ENCODE measurements at regions not wholly inside any gene's neighbourhood (a gene's known extent, or its start where the extent isn't known, plus 50 kb on each side); places are given as distances from the start of the nearest gene placed in this dataset.
A peak's percentile ranks its signal among the peaks of the same experiment; 100 is the strongest.

DNA sequence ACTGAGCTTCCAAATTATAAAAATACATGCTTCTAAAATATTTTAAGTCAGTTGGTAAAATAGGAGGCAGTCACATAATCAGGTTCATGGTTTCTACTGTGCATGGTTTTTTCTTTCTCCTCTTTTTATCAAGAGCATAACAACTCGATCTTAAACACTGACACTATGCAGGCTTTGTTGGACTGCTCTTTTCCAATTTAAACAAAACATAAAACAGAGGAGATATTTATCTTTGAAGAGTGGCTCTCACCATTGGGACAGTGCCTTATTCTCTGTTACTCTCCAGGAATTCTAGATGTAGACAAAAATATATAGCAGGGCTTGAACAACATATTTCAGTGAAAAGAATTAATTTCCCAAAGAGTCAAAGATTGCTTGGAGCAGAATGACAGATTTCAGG, 883.5 kb upstream of the ADGRL2 start:
- no peaks in the 10 kb centered on the region for H3K9me3 ChIP-seq (ENCODE audit: control insufficient read depth in 5 of 5, low read length in 5 of 5)
- H3K27ac ChIP-seq (ENCODE audit: low read depth, low read length) = no peak overlapping the region
- no peaks in the 10 kb centered on the region for H3K36me3 ChIP-seq (ENCODE audit: control insufficient read depth in 5 of 5, insufficient read depth in 5 of 5, low read length in 5 of 5)
- no peak overlapping the region for H3K9ac ChIP-seq (ENCODE audit: low read length in 5 of 5)
- H3K4me1 ChIP-seq (ENCODE audit: control insufficient read depth in 5 of 5, insufficient read depth in 5 of 5, low read length in 5 of 5) = peaks cover 0 to 10% (median 0%) of the 10 kb centered on the region in 5 donors
- no peak overlapping the region for H3K4me3 ChIP-seq (ENCODE audit: low read depth in 1 of 5, low read length in 5 of 5)
- H3K27me3 ChIP-seq (ENCODE audit: control insufficient read depth in 5 of 5, insufficient read depth in 4 of 5, low read length in 5 of 5) = no peaks in the 10 kb centered on the region

DNA sequence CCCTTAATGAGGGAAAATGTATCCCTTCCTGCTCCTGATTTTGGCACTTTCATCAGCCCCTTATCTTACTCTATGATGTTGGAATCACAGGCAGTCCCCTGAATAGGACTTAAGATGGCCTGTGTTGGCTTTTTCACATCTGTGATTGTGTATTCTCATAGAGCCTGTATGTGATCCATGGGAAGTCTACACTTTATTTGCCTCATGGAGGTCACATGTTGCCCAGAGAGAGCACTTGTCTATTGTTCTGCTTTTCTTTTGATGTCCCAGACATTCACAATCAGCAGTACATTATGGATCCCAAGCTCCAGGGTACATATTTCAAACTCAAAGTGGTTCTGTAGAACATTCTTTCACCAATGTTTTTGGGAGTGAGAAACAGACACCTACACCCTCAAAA, 885.2 kb upstream of the ADGRL2 start:
- no peak overlapping the region for H3K27ac ChIP-seq (ENCODE audit: low read depth, low read length)
- no peak overlapping the region for H3K9ac ChIP-seq (ENCODE audit: low read length in 5 of 5)

DNA sequence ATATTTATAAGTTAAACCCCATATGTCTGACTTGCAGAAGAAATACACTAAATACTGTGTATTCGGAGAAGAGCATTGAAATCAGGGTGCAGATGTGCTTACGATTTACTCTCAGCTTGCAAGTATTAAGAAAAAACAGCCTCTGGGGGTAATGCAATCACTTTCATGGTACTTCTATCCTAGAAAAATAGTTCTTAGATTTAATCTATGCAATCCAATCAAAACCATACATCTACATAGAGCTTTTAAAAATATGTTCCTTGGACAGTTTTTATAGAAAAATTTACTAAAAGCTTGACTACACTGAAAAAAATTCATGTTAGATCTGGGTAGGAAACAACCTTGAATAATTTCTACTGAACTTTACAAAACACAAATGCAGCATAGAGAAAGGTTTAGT, 890.3 kb upstream of the ADGRL2 start:
- Histone ChIP-seq H3K9ac (ENCODE audit: low read length in 5 of 5) (no peak overlapping the region), H3K9me3 (ENCODE audit: control insufficient read depth in 5 of 5, low read length in 5 of 5) (no peaks in the 10 kb centered on the region), H3K4me1 (ENCODE audit: control insufficient read depth in 5 of 5, insufficient read depth in 5 of 5, low read length in 5 of 5) (no peaks in the 10 kb centered on the region), H3K4me3 (ENCODE audit: low read depth in 1 of 5, low read length in 5 of 5) (no peak overlapping the region), H3K27ac (ENCODE audit: low read depth, low read length) (no peak overlapping the region), H3K36me3 (ENCODE audit: control insufficient read depth in 5 of 5, insufficient read depth in 5 of 5, low read length in 5 of 5) (no peaks in the 10 kb centered on the region), H3K27me3 (ENCODE audit: control insufficient read depth in 5 of 5, insufficient read depth in 4 of 5, low read length in 5 of 5) (no peaks in the 10 kb centered on the region)

More for the DNA sequence above, 885.2 kb upstream of the ADGRL2 start:
- Histone ChIP-seq H3K27me3 (ENCODE audit: control insufficient read depth in 5 of 5, insufficient read depth in 4 of 5, low read length in 5 of 5) (no peaks in the 10 kb centered on the region), H3K36me3 (ENCODE audit: control insufficient read depth in 5 of 5, insufficient read depth in 5 of 5, low read length in 5 of 5) (no peaks in the 10 kb centered on the region), H3K4me1 (ENCODE audit: control insufficient read depth in 5 of 5, insufficient read depth in 5 of 5, low read length in 5 of 5) (peaks cover 0 to 10% (median 0%) of the 10 kb centered on the region in 5 donors), H3K9me3 (ENCODE audit: control insufficient read depth in 5 of 5, low read length in 5 of 5) (no peaks in the 10 kb centered on the region), H3K4me3 (ENCODE audit: low read depth in 1 of 5, low read length in 5 of 5) (no peak overlapping the region)

DNA sequence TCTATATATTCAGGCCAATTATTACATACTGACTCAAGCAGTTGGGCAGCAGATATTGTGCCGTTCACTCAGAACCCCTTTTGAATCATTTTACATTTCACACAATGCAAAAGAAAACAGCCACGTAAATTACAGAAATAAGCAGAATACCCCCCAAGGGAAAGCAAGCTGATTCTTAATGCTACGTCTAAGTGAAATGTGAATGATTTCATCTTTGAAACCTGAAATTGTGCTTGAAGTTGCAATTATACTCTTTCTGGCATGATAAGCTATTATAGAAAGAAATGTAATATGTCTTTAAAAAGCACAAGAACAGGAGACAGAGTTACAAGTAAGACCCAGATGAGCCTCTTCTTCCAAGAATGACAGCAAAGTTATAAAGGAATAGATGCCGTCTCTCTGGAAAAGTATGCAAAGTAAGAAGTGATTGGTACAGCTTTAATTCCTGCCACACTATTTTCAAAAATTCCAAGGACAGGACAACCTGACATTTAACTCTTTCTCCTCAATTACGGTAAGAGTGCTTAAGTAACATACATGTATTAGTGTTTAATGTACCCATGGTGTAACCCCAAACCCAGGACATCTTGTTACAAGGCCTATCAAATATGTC, 891.5 kb upstream of the ADGRL2 start:
- no peaks in the 10 kb centered on the region for H3K36me3 ChIP-seq (ENCODE audit: control insufficient read depth in 5 of 5, insufficient read depth in 5 of 5, low read length in 5 of 5)
- no peak overlapping the region for H3K27ac ChIP-seq (ENCODE audit: low read depth, low read length)
- no peak overlapping the region for H3K4me3 ChIP-seq (ENCODE audit: low read depth in 1 of 5, low read length in 5 of 5)
- H3K27me3 ChIP-seq (ENCODE audit: control insufficient read depth in 5 of 5, insufficient read depth in 4 of 5, low read length in 5 of 5) = no peaks in the 10 kb centered on the region
- H3K9ac ChIP-seq (ENCODE audit: low read length in 5 of 5) = no peak overlapping the region
- H3K4me1 ChIP-seq (ENCODE audit: control insufficient read depth in 5 of 5, insufficient read depth in 5 of 5, low read length in 5 of 5) = no peaks in the 10 kb centered on the region
- no peaks in the 10 kb centered on the region for H3K9me3 ChIP-seq (ENCODE audit: control insufficient read depth in 5 of 5, low read length in 5 of 5)

DNA sequence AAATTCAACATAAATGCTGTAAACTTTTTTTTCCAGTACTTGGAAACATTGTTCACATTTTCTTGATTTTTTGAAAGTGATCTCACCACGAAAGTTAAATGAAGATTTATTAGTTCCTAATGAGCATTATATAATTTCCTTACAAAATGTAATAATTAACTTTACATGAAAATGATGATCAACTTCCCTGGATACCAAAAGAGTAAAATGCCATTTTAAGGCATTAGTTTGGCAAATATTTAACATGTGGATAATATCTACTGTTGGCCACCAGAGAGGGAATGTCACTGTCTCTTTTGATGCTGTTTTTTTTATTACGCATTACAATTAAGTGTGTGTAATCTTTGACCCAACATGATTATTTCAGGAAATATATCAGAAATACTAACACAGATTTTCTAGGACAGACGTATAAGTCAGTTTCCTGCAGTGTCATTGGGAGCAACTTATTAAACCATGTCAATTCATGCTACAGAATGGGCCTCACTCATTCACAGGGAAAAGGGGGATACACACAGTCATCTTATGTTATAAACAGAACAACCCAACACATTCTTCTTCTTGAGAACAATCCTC, 903.9 kb upstream of the ADGRL2 start:
- Histone ChIP-seq H3K9me3 (ENCODE audit: control insufficient read depth in 5 of 5, low read length in 5 of 5) (no peaks in the 10 kb centered on the region), H3K27ac (ENCODE audit: low read depth, low read length) (no peak overlapping the region), H3K27me3 (ENCODE audit: control insufficient read depth in 5 of 5, insufficient read depth in 4 of 5, low read length in 5 of 5) (no peaks in the 10 kb centered on the region), H3K4me3 (ENCODE audit: low read depth in 1 of 5, low read length in 5 of 5) (no peak overlapping the region), H3K4me1 (ENCODE audit: control insufficient read depth in 5 of 5, insufficient read depth in 5 of 5, low read length in 5 of 5) (peaks cover 0 to 30% (median 6%) of the 10 kb centered on the region in 5 donors), H3K36me3 (ENCODE audit: control insufficient read depth in 5 of 5, insufficient read depth in 5 of 5, low read length in 5 of 5) (no peaks in the 10 kb centered on the region), H3K9ac (ENCODE audit: low read length in 5 of 5) (no peak overlapping the region)

DNA sequence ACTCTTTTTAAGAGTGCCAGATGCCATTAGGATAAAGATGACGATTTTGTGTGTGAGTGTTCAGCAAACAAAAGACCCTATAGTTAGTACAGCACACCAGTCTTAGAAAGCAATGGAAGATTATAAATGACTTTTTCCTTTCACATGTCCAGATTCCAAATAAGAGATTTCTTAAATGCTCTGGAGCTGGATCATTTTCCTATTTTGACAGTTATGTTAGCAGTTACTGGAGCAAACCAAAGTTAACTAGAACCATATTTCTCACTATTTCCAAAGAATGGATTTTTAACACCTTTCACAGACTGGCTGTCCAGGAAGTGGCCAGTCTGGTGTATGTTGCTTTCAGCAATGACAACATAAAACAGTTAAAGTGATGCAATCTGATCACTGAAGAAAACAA, 905.8 kb upstream of the ADGRL2 start:
- H3K9me3 ChIP-seq (ENCODE audit: control insufficient read depth in 5 of 5, low read length in 5 of 5) = no peaks in the 10 kb centered on the region
- H3K27ac ChIP-seq (ENCODE audit: low read depth, low read length) = no peak overlapping the region
- H3K36me3 ChIP-seq (ENCODE audit: control insufficient read depth in 5 of 5, insufficient read depth in 5 of 5, low read length in 5 of 5) = no peaks in the 10 kb centered on the region
- no peak overlapping the region for H3K4me3 ChIP-seq (ENCODE audit: low read depth in 1 of 5, low read length in 5 of 5)
- no peak overlapping the region for H3K9ac ChIP-seq (ENCODE audit: low read length in 5 of 5)
- peaks cover 0 to 33% (median 6%) of the 10 kb centered on the region in 5 donors for H3K4me1 ChIP-seq (ENCODE audit: control insufficient read depth in 5 of 5, insufficient read depth in 5 of 5, low read length in 5 of 5)
- H3K27me3 ChIP-seq (ENCODE audit: control insufficient read depth in 5 of 5, insufficient read depth in 4 of 5, low read length in 5 of 5) = no peaks in the 10 kb centered on the region

DNA sequence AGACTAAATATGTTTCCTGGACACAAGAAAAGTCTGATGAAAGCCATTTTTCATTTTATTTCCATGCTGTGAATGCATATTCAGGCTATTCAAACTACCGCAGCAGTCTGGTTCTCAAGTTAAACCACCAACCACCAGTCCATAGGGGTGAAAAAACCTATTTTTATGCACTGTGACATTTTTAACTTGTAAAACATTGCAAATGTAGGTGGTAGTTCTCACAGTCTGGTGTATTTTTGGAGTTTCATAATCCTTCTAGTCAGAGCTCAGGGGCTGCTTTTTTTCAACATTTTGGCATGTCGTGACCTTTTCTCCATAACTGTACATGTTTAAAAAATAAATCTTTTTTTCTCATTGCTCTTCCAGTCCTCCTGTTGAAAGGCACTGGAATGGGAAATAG, 907.6 kb upstream of the ADGRL2 start:
- Histone ChIP-seq H3K4me3 (ENCODE audit: low read depth in 1 of 5, low read length in 5 of 5) (peak overlapping the region in 2 of 5 donors; percentile 8 to 15), H3K36me3 (ENCODE audit: control insufficient read depth in 5 of 5, insufficient read depth in 5 of 5, low read length in 5 of 5) (no peaks in the 10 kb centered on the region), H3K4me1 (ENCODE audit: control insufficient read depth in 5 of 5, insufficient read depth in 5 of 5, low read length in 5 of 5) (peaks cover 0 to 33% (median 6%) of the 10 kb centered on the region in 5 donors), H3K27ac (ENCODE audit: low read depth, low read length) (peak overlapping the region; percentile 94), H3K27me3 (ENCODE audit: control insufficient read depth in 5 of 5, insufficient read depth in 4 of 5, low read length in 5 of 5) (no peaks in the 10 kb centered on the region), H3K9me3 (ENCODE audit: control insufficient read depth in 5 of 5, low read length in 5 of 5) (no peaks in the 10 kb centered on the region), H3K9ac (ENCODE audit: low read length in 5 of 5) (peak overlapping the region in 4 of 5 donors; percentile 17 to 75 (median 34))

DNA sequence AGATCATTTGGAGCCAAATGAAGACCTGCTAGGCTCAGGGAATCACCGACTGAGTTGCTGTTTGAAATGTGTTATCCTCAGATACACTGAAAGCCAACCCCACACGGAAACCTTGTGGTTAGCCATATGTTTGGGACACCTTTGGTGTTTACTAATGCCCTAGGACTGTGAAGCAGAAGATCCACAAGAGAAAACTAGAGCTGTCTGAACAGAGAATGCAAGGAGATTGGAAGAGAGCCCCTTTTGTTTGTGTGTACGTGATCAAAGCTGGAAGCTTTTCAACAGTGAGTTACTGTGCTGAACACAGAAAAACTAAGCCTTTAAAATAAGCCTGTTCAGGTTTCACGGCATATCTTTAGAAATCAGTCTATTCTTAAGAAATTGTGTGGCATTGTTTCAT, 908.2 kb upstream of the ADGRL2 start:
- no peaks in the 10 kb centered on the region for H3K27me3 ChIP-seq (ENCODE audit: control insufficient read depth in 5 of 5, insufficient read depth in 4 of 5, low read length in 5 of 5)
- peaks cover 0 to 33% (median 6%) of the 10 kb centered on the region in 5 donors for H3K4me1 ChIP-seq (ENCODE audit: control insufficient read depth in 5 of 5, insufficient read depth in 5 of 5, low read length in 5 of 5)
- H3K27ac ChIP-seq (ENCODE audit: low read depth, low read length) = peak overlapping the region; percentile 94
- H3K4me3 ChIP-seq (ENCODE audit: low read depth in 1 of 5, low read length in 5 of 5) = no peak overlapping the region
- H3K36me3 ChIP-seq (ENCODE audit: control insufficient read depth in 5 of 5, insufficient read depth in 5 of 5, low read length in 5 of 5) = no peaks in the 10 kb centered on the region
- no peaks in the 10 kb centered on the region for H3K9me3 ChIP-seq (ENCODE audit: control insufficient read depth in 5 of 5, low read length in 5 of 5)
- H3K9ac ChIP-seq (ENCODE audit: low read length in 5 of 5) = peak overlapping the region in 2 of 5 donors; percentile 29 to 75

DNA sequence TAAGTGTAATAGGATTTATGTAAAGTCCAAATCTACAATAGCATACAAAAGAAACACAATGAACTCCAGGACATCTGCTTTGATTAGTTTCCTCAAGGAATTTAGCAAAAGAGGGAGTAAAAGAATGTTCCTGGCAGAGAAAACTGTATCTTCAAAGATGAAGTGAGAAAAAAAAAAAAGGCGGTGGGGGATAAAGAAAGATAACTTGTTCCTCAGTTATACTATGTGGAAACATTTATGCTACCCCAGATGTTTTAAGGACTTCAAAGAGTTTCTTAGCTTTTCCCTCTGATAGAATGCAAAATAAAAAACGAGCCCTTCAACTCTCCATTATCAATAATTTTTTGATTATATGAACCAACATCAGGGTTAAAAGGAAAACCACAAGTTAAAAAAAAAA, 908.9 kb upstream of the ADGRL2 start:
- H3K9ac ChIP-seq (ENCODE audit: low read length in 5 of 5) = no peak overlapping the region
- H3K9me3 ChIP-seq (ENCODE audit: control insufficient read depth in 5 of 5, low read length in 5 of 5) = no peaks in the 10 kb centered on the region

DNA sequence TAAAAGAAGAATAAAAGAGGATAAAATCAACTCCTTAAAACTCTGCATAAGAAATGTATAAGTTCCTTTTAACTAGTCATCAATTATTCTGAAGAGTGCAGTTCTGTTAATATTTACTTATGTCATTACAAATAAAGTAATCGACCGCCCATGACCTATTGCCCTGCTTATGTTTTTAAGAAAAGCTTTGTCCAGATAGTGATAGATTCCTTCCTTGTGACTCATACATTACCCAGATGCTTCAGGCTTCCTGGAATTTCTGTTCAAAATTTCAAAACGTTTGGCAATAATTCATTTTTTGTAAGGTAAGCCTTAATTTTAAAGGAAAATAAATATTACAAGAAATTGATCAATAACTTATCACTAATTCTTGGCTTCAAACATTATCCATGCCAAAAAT, 918.2 kb upstream of the ADGRL2 start:
- Histone ChIP-seq H3K36me3 (ENCODE audit: control insufficient read depth in 5 of 5, insufficient read depth in 5 of 5, low read length in 5 of 5) (no peaks in the 10 kb centered on the region), H3K4me3 (ENCODE audit: low read depth in 1 of 5, low read length in 5 of 5) (no peak overlapping the region), H3K27me3 (ENCODE audit: control insufficient read depth in 5 of 5, insufficient read depth in 4 of 5, low read length in 5 of 5) (no peaks in the 10 kb centered on the region), H3K27ac (ENCODE audit: low read depth, low read length) (no peak overlapping the region), H3K9ac (ENCODE audit: low read length in 5 of 5) (no peak overlapping the region), H3K9me3 (ENCODE audit: control insufficient read depth in 5 of 5, low read length in 5 of 5) (no peaks in the 10 kb centered on the region), H3K4me1 (ENCODE audit: control insufficient read depth in 5 of 5, insufficient read depth in 5 of 5, low read length in 5 of 5) (peaks cover 0 to 7% (median 0%) of the 10 kb centered on the region in 5 donors)

More for the DNA sequence above, 908.9 kb upstream of the ADGRL2 start:
- no peaks in the 10 kb centered on the region for H3K27me3 ChIP-seq (ENCODE audit: control insufficient read depth in 5 of 5, insufficient read depth in 4 of 5, low read length in 5 of 5)
- peak overlapping the region; percentile 94 for H3K27ac ChIP-seq (ENCODE audit: low read depth, low read length)
- peaks cover 0 to 33% (median 6%) of the 10 kb centered on the region in 5 donors for H3K4me1 ChIP-seq (ENCODE audit: control insufficient read depth in 5 of 5, insufficient read depth in 5 of 5, low read length in 5 of 5)
- H3K36me3 ChIP-seq (ENCODE audit: control insufficient read depth in 5 of 5, insufficient read depth in 5 of 5, low read length in 5 of 5) = no peaks in the 10 kb centered on the region
- no peak overlapping the region for H3K4me3 ChIP-seq (ENCODE audit: low read depth in 1 of 5, low read length in 5 of 5)
